ENCODE measurements at regions not wholly inside any gene's neighbourhood (a gene's known extent, or its start where the extent isn't known, plus 50 kb on each side); places are given as distances from the start of the nearest gene placed in this dataset.

DNA sequence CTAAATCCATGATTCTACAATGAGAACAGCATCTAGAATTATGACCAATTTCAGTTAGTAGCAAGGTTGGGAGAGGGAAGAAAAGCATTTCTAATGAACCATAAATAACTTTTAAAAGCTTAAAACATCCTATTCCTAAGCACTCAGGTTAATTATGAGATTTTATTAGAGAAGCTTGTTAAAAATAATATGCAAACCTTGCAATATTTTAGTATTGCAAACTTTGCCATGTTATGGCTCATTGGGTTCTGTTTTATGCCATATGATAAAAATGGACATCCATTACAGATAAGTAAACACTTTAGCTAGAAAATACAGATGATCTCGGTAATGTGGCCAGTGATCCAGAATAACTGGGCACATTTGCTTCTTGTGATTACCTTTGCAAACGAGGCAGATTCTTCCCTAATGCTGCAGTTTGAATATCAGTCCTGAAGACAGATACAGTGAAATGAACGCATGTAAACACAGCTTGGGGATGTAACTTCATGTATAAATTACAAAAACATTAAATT is 447.0 kb downstream of the PLK2 start:
- FAIRE-seq (no peak), DNase-seq (ENCODE audit: insufficient read length, low spot score) (no peak)
- no peak for TF ChIP-seq PAX5 (IDR thresholded peaks at IDR 0.05; ENCODE audit: insufficient read depth, low read length, severe bottlenecking)
- TF ChIP-seq POLR2AphosphoS5 (IDR thresholded peaks at IDR 0.05; ENCODE audit: low read depth, low read length), result no peak
- TF ChIP-seq POLR2A (IDR thresholded peaks at IDR 0.05; ENCODE audit: low read depth, low read length), result no peak
- no peak for TF ChIP-seq SPI1 (IDR thresholded peaks at IDR 0.05; ENCODE audit: low read depth, low read length)
- TF ChIP-seq POU2F2 (IDR thresholded peaks at IDR 0.05; ENCODE audit: low read depth, low read length), result no peak
- no peak for TF ChIP-seq TAF1 (IDR thresholded peaks at IDR 0.05; ENCODE audit: low read depth, low read length)

DNA sequence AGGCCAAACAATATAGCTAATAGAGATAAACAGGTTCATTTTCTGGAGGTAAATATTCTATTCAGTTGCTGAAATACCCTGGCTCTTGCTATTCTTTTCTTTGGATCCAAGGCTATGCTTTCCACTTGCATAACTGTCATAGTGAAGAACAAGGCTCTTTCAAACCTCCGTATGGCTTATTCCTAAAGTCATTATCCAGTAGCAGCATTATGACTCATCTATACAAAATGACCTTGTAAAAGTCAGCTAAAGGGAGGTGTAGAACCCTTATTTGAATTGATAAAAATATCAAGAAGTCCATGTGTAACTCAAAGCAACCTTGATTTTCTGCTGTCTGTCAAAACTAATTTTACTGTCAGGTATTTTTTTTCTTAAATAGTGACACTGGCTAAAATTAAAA is 447.8 kb downstream of the PLK2 start:
- DNase-seq (ENCODE audit: insufficient read length, low spot score) (no peak), FAIRE-seq (no peak)
- TF ChIP-seq SPI1 (IDR thresholded peaks at IDR 0.05; ENCODE audit: low read depth, low read length), result no peak
- TF ChIP-seq TAF1 (IDR thresholded peaks at IDR 0.05; ENCODE audit: low read depth, low read length), result no peak
- no peak for TF ChIP-seq POLR2AphosphoS5 (IDR thresholded peaks at IDR 0.05; ENCODE audit: low read depth, low read length)
- no peak for TF ChIP-seq POU2F2 (IDR thresholded peaks at IDR 0.05; ENCODE audit: low read depth, low read length)
- no peak for TF ChIP-seq POLR2A (IDR thresholded peaks at IDR 0.05; ENCODE audit: low read depth, low read length)
- no peak for TF ChIP-seq PAX5 (IDR thresholded peaks at IDR 0.05; ENCODE audit: insufficient read depth, low read length, severe bottlenecking)

DNA sequence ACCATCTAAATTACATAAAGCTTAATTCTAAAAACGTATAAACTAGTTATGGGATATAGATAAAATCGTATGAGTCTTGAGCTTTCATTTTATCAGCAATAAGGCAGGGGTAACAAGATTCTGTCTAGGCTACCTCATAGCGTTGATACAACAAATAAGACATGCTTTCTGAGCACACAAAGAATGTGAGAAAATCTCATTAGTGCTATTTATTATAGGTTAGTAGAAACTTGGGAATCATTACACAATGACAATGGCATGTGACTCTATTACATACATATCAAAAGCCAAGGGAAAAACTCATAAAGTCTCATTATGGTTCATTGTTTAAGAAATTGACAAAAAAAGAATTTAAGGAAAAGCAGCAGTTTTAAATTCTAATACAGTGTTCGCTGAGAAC is 448.6 kb downstream of the PLK2 start:
- FAIRE-seq (no peak), DNase-seq (ENCODE audit: insufficient read length, low spot score) (no peak)
- TF ChIP-seq PAX5 (IDR thresholded peaks at IDR 0.05; ENCODE audit: insufficient read depth, low read length, severe bottlenecking) (no peak), SPI1 (IDR thresholded peaks at IDR 0.05; ENCODE audit: low read depth, low read length) (no peak), POU2F2 (IDR thresholded peaks at IDR 0.05; ENCODE audit: low read depth, low read length) (no peak), POLR2AphosphoS5 (IDR thresholded peaks at IDR 0.05; ENCODE audit: low read depth, low read length) (no peak)

DNA sequence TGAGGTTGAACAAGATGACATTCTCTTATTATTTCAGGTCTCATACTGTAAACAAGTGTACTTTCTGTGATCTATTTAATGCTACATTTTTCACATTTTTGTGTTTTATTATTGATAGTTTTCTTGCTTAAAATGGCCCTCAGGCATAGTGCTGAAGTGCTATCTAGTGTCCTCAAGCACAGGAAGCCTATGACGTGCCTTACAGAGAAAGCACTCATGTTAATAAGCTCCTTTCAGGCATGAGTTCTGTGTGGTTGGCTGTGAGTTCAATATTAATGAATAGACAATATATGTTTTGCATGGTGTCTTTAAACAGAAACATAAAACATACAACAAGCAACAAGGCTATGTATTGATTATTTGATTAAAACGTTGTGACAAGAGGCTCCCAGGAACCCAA is 450.1 kb downstream of the PLK2 start:
- DNase-seq (ENCODE audit: insufficient read length, low spot score), result no peak
- FAIRE-seq, result no peak
- no peak for TF ChIP-seq TAF1 (IDR thresholded peaks at IDR 0.05; ENCODE audit: low read depth, low read length)
- TF ChIP-seq POLR2A (IDR thresholded peaks at IDR 0.05; ENCODE audit: low read depth, low read length), result no peak
- no peak for TF ChIP-seq POLR2AphosphoS5 (IDR thresholded peaks at IDR 0.05; ENCODE audit: low read depth, low read length)
- TF ChIP-seq SPI1 (IDR thresholded peaks at IDR 0.05; ENCODE audit: low read depth, low read length), result no peak
- no peak for TF ChIP-seq POU2F2 (IDR thresholded peaks at IDR 0.05; ENCODE audit: low read depth, low read length)

DNA sequence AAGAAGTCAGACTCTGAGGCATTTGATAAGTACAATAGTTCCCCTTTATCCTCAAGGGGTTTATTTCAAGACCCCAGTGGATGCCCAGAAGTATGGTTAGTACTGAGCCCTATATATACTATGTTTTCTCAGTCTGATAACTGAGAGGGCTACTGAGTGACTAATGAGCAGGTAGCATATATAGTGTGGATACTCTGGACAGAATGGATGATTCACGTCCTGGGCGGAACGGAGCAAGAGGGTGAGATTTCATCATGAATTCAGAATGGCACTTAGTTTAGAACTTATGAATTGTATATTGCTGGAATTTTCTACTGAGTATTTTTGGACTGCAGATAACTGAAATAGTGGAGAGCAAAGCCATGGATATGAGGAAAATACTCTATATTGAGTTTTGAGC is 457.6 kb downstream of the PLK2 start:
- FAIRE-seq (no peak), DNase-seq (ENCODE audit: insufficient read length, low spot score) (no peak)
- TF ChIP-seq POLR2AphosphoS5 (IDR thresholded peaks at IDR 0.05; ENCODE audit: low read depth, low read length) (no peak), POLR2A (IDR thresholded peaks at IDR 0.05; ENCODE audit: low read depth, low read length) (no peak), SPI1 (IDR thresholded peaks at IDR 0.05; ENCODE audit: low read depth, low read length) (no peak), TAF1 (IDR thresholded peaks at IDR 0.05; ENCODE audit: low read depth, low read length) (no peak), POU2F2 (IDR thresholded peaks at IDR 0.05; ENCODE audit: low read depth, low read length) (no peak), PAX5 (IDR thresholded peaks at IDR 0.05; ENCODE audit: insufficient read depth, low read length, severe bottlenecking) (no peak)

DNA sequence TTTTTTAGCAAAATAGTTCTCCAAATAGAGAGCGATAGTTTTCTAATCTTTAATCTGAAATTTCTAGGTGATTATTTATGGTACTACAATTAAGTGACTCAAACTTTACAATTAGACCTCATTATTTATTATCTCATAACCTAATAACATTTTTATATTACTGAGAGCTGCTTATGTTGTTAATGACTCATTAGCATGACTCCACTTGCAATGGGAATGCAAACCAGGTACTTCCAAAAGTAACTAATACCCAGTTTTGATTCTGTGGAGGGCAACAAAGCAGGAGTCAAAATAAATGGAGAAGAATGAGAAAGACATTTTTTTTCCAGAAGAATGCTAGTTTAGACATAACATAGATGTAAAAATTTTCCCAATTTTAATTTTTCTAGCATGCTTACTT is 466.0 kb downstream of the PLK2 start:
- no peak for FAIRE-seq
- TF ChIP-seq SPI1 (IDR thresholded peaks at IDR 0.05; ENCODE audit: low read depth, low read length), result no peak
- TF ChIP-seq POU2F2 (IDR thresholded peaks at IDR 0.05; ENCODE audit: low read depth, low read length), result no peak
- no peak for TF ChIP-seq TAF1 (IDR thresholded peaks at IDR 0.05; ENCODE audit: low read depth, low read length)
- no peak for TF ChIP-seq POLR2AphosphoS5 (IDR thresholded peaks at IDR 0.05; ENCODE audit: low read depth, low read length)
- TF ChIP-seq POLR2A (IDR thresholded peaks at IDR 0.05; ENCODE audit: low read depth, low read length), result no peak
- TF ChIP-seq PAX5 (IDR thresholded peaks at IDR 0.05; ENCODE audit: insufficient read depth, low read length, severe bottlenecking), result no peak
- no peak for DNase-seq (ENCODE audit: insufficient read length, low spot score)

DNA sequence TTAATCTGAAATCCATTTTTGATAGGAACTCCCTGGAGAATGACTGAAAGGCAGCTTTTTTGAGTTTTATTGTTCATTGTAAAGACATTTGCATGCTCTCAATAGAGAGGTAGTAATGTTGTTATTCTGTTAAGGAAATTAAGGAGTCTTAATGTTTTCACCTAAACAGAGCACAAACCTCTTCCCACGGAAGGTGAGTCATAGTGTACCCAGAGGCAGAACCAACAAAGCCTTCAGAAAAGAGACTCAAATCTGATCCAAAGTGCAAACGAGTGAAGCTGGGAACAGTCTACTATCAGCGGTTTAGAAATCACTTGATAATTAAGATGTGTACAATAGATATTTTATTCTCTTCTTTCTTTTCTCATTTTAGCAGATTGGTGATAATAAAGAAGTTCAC is 470.5 kb downstream of the PLK2 start:
- TF ChIP-seq POLR2A (IDR thresholded peaks at IDR 0.05; ENCODE audit: low read depth, low read length), result no peak
- no peak for TF ChIP-seq POU2F2 (IDR thresholded peaks at IDR 0.05; ENCODE audit: low read depth, low read length)
- TF ChIP-seq PAX5 (IDR thresholded peaks at IDR 0.05; ENCODE audit: insufficient read depth, low read length, severe bottlenecking), result no peak
- TF ChIP-seq TAF1 (IDR thresholded peaks at IDR 0.05; ENCODE audit: low read depth, low read length), result no peak
- no peak for TF ChIP-seq POLR2AphosphoS5 (IDR thresholded peaks at IDR 0.05; ENCODE audit: low read depth, low read length)
- TF ChIP-seq SPI1 (IDR thresholded peaks at IDR 0.05; ENCODE audit: low read depth, low read length), result no peak
- no peak for DNase-seq (ENCODE audit: insufficient read length, low spot score)
- FAIRE-seq, result no peak

DNA sequence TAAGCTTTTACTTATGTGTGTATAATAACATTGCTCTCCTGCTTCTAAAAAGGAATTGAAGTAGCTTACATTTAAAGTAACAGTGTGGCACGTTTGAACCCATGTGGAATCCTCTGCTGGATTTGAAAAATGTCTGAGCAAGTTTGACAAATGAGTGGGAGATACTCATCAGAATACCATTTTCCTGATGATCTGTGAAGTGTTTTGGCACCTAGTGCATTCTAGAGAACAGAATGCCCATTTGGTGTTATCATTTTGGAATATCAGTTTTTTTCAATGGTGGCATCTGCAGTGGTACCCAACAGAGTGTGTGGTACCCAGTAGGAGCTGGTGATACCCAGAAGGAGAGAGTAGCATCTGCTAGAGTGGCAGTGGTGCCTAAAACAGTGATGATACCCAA is 471.1 kb downstream of the PLK2 start:
- no peak for FAIRE-seq
- TF ChIP-seq POLR2AphosphoS5 (IDR thresholded peaks at IDR 0.05; ENCODE audit: low read depth, low read length) (no peak), POU2F2 (IDR thresholded peaks at IDR 0.05; ENCODE audit: low read depth, low read length) (no peak), SPI1 (IDR thresholded peaks at IDR 0.05; ENCODE audit: low read depth, low read length) (no peak), TAF1 (IDR thresholded peaks at IDR 0.05; ENCODE audit: low read depth, low read length) (no peak), POLR2A (IDR thresholded peaks at IDR 0.05; ENCODE audit: low read depth, low read length) (no peak), PAX5 (IDR thresholded peaks at IDR 0.05; ENCODE audit: insufficient read depth, low read length, severe bottlenecking) (no peak)

DNA sequence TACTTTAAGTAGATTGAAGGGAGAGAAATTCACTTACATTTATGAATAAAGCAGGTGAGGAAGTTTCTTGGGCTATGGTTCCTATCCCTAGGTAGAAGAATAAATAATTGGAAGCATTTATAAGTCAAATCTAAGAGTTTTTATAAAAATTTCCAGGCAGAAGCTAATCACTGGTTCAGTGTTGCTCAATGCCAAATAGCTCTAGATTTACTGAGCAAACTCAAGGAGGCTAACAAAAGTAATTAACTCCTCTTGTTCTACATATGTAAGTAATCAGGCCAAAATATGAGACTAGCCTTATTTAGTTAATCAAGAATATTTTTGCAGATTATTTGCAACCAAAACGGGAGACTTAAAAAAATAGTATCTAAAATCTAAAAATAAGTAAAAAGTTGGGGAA is 472.3 kb downstream of the PLK2 start:
- no peak for TF ChIP-seq PAX5 (IDR thresholded peaks at IDR 0.05; ENCODE audit: insufficient read depth, low read length, severe bottlenecking)
- no peak for TF ChIP-seq POLR2A (IDR thresholded peaks at IDR 0.05; ENCODE audit: low read depth, low read length)
- no peak for TF ChIP-seq TAF1 (IDR thresholded peaks at IDR 0.05; ENCODE audit: low read depth, low read length)
- no peak for TF ChIP-seq POLR2AphosphoS5 (IDR thresholded peaks at IDR 0.05; ENCODE audit: low read depth, low read length)
- TF ChIP-seq POU2F2 (IDR thresholded peaks at IDR 0.05; ENCODE audit: low read depth, low read length), result no peak
- TF ChIP-seq SPI1 (IDR thresholded peaks at IDR 0.05; ENCODE audit: low read depth, low read length), result no peak
- FAIRE-seq (no peak), DNase-seq (ENCODE audit: insufficient read length, low spot score) (no peak)

More for the DNA sequence above, 471.1 kb downstream of the PLK2 start:
- DNase-seq (ENCODE audit: insufficient read length, low spot score), result no peak

DNA sequence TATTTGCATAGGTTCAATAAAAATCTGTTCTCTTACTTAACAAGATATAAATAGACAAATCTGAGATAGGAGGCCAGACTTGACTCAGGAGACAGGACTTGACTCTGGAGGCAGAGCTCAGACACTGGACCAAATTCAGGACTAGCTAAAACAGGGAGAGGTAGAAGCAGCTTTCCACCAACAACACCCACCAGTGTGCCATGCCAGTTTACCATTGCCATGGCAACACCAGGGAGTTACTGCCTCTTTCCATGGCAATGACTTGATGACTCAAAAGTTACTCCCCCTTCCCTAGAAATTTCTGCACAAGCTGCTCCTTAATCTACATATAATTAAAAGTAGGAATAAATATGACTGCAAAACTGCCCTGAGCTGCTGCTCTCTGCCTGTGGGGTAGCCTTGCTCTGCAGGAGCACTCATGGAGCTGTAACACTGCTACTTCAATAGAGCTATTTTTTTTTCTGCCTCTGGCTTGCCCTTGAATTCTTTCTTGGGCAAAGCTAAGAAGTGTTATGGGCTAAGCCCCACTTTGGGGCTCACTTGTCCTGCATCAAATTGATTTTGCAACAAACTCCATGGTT is 473.0 kb downstream of the PLK2 start:
- TF ChIP-seq POU2F2 (IDR thresholded peaks at IDR 0.05; ENCODE audit: low read depth, low read length), result no peak
- no peak for TF ChIP-seq POLR2AphosphoS5 (IDR thresholded peaks at IDR 0.05; ENCODE audit: low read depth, low read length)
- TF ChIP-seq TAF1 (IDR thresholded peaks at IDR 0.05; ENCODE audit: low read depth, low read length), result no peak
- TF ChIP-seq SPI1 (IDR thresholded peaks at IDR 0.05; ENCODE audit: low read depth, low read length), result no peak
- no peak for TF ChIP-seq PAX5 (IDR thresholded peaks at IDR 0.05; ENCODE audit: insufficient read depth, low read length, severe bottlenecking)
- DNase-seq (ENCODE audit: insufficient read length, low spot score) (no peak), FAIRE-seq (no peak)
